Panc1 (cell line): ENCODE measurements at regions not wholly inside any gene's neighbourhood (a gene's known extent, or its start where the extent isn't known, plus 50 kb on each side); places are given as distances from the start of the nearest gene placed in this dataset.

Experiments
- ATAC-seq: fragments of 200-7000 bp; cut with Tn5 transposase; 2 replicates; pipeline ENCODE4 v1.9.1; 2020; ENCODE audit warnings: mild to moderate bottlenecking, moderate library complexity
- BruUV-seq: library from RNA; stranded (reverse); fragments of 400-500 nt; replicated peaks from 2 replicates; lab custom pipeline; 2021; lab: Mats Ljungman, UMichigan
- CTCF ChIA-PET: fragments of 300-600 bp; sonication (Branson Sonifier 250); formaldehyde crosslinking; loops from one replicate; lab custom pipeline; 2022; ENCODE audit warnings: antibody characterized with exemption; lab: Charles Lee
- POLR2A ChIA-PET: fragments of 300-600 bp; sonication (Branson Sonifier 250); formaldehyde crosslinking; loops from one replicate; lab custom pipeline; 2022; ENCODE audit warnings: antibody characterized with exemption; lab: Charles Lee
- DNase-seq: peaks from one replicate; pipeline ENCODE4 v3.0.0-alpha.2; 2010; ENCODE audit warnings: low read depth, low spot score
- H3K27ac ChIP-seq: 2 replicates; pipeline ENCODE4 v1.5.1; 2011; ENCODE audit warnings: mild to moderate bottlenecking, low read length, inconsistent platforms
- H3K27me3 ChIP-seq: fragments of 200-500 bp; sonication (Bioruptor generic); 2 replicates; pipeline ENCODE4 v1.6.0; 2014; ENCODE audit warnings: low read length, inconsistent platforms; ENCODE audit not compliant: control insufficient read depth, insufficient read depth
- H3K36me3 ChIP-seq: fragments of 200-500 bp; sonication (Bioruptor generic); 2 replicates; pipeline ENCODE4 v1.5.1; 2014; ENCODE audit warnings: inconsistent platforms, mild to moderate bottlenecking, low read length, moderate library complexity; ENCODE audit not compliant: control insufficient read depth, insufficient read depth
- H3K4me1 ChIP-seq: 2 replicates; pipeline ENCODE4 v1.5.1; 2011; ENCODE audit warnings: inconsistent platforms, mild to moderate bottlenecking, low read length, moderate library complexity; ENCODE audit not compliant: control insufficient read depth, insufficient read depth
- H3K4me3 ChIP-seq, 2 experiments: 2 replicates each; pipeline ENCODE4 v1.5.1; 2011 to 2012; ENCODE audit warnings: low read depth in 2 of 2, low read length in 2 of 2, mild to moderate bottlenecking in 2 of 2, inconsistent platforms in 1 of 2, moderate library complexity in 1 of 2
- H3K9me3 ChIP-seq: fragments of 200-500 bp; sonication (Bioruptor generic); 2 replicates; pipeline ENCODE4 v1.5.1; 2014; ENCODE audit warnings: low read depth, mild to moderate bottlenecking, inconsistent platforms, low read length, moderate library complexity; ENCODE audit not compliant: control insufficient read depth, insufficient read depth
- POLR2AphosphoS5 ChIP-seq: IDR thresholded peaks from 2 replicates; pipeline ENCODE4 v1.6.1; 2012; ENCODE audit warnings: mild to moderate bottlenecking, low read depth, low read length, moderate library complexity
- SIN3A ChIP-seq: IDR thresholded peaks from 2 replicates; pipeline ENCODE4 v1.6.1; 2012; ENCODE audit warnings: low read depth, mild to moderate bottlenecking, low read length, moderate library complexity, borderline replicate concordance; ENCODE audit not compliant: insufficient read depth
- TCF7L2 ChIP-seq: IDR thresholded peaks from 2 replicates; pipeline ENCODE4 v1.6.1; 2011; ENCODE audit warnings: mild to moderate bottlenecking, low read depth, low read length, inconsistent platforms
- in situ Hi-C: cut with HindIII; loops from 2 replicates; pipeline ENCODE4 v1.10.0; 2016; ENCODE audit warnings: low sequenced_read_pairs, low pct_unique_long_range_greater_than_20kb
- intact Hi-C: fragments of 100-400 bp; cut with micrococcal nuclease; formaldehyde crosslinking; loops from one replicate; pipeline ENCODE4 v1.10.0; 2022; ENCODE audit not compliant: unreplicated experiment
- TF ChIP-seq, protein P1 (sequence below): fragments of 450-650 bp; IDR thresholded peaks from 2 replicates; pipeline ENCODE4 v1.5.1; 2017; ENCODE audit warnings: mild to moderate bottlenecking
- TF ChIP-seq, protein P2 (sequence below), 2 experiments: IDR thresholded peaks; 2 replicates each; pipeline ENCODE4 v1.6.1; 2011 to 2012; ENCODE audit warnings: low read depth in 2 of 2, control low read depth in 1 of 2, low read length in 1 of 2, mild to moderate bottlenecking in 1 of 2, moderate library complexity in 1 of 2; ENCODE audit not compliant: insufficient read depth in 1 of 2

DNA sequence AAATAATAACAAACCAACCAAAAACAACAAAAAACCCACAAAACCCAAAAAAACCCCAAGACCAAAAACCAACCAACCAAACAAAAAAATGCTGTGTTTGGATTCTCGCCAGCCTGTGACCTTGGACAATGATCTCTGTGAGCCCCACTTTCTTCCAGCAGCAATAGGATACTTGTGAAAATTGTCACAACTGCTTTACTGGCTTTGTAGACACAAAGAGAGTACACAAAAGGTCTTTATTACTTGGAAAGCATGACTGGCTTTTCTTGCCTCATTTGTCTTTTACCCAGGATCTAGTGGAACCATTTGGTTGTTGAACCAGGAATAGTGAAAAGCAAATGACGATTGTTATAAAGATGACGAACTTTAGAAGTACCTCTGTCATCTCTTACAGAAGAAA, 256.6 kb downstream of the UTP18 start:
- DNase-seq (no peak), ATAC-seq (no peak)
- no TSS peak for BruUV-seq
- Histone ChIP-seq H3K27ac (no peak overlapping the region), H3K4me3 (no peak overlapping the region), H3K36me3 (no peaks in the 10 kb centered on the region), H3K27me3 (peaks cover 9% of the 10 kb centered on the region), H3K4me1 (no peaks in the 10 kb centered on the region), H3K9me3 (no peaks in the 10 kb centered on the region)
- TF ChIP-seq, protein P1, sequence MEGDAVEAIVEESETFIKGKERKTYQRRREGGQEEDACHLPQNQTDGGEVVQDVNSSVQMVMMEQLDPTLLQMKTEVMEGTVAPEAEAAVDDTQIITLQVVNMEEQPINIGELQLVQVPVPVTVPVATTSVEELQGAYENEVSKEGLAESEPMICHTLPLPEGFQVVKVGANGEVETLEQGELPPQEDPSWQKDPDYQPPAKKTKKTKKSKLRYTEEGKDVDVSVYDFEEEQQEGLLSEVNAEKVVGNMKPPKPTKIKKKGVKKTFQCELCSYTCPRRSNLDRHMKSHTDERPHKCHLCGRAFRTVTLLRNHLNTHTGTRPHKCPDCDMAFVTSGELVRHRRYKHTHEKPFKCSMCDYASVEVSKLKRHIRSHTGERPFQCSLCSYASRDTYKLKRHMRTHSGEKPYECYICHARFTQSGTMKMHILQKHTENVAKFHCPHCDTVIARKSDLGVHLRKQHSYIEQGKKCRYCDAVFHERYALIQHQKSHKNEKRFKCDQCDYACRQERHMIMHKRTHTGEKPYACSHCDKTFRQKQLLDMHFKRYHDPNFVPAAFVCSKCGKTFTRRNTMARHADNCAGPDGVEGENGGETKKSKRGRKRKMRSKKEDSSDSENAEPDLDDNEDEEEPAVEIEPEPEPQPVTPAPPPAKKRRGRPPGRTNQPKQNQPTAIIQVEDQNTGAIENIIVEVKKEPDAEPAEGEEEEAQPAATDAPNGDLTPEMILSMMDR = no peak
- TF ChIP-seq TCF7L2 (no peak), POLR2AphosphoS5 (no peak), SIN3A (no peak)
- TF ChIP-seq, protein P2, sequence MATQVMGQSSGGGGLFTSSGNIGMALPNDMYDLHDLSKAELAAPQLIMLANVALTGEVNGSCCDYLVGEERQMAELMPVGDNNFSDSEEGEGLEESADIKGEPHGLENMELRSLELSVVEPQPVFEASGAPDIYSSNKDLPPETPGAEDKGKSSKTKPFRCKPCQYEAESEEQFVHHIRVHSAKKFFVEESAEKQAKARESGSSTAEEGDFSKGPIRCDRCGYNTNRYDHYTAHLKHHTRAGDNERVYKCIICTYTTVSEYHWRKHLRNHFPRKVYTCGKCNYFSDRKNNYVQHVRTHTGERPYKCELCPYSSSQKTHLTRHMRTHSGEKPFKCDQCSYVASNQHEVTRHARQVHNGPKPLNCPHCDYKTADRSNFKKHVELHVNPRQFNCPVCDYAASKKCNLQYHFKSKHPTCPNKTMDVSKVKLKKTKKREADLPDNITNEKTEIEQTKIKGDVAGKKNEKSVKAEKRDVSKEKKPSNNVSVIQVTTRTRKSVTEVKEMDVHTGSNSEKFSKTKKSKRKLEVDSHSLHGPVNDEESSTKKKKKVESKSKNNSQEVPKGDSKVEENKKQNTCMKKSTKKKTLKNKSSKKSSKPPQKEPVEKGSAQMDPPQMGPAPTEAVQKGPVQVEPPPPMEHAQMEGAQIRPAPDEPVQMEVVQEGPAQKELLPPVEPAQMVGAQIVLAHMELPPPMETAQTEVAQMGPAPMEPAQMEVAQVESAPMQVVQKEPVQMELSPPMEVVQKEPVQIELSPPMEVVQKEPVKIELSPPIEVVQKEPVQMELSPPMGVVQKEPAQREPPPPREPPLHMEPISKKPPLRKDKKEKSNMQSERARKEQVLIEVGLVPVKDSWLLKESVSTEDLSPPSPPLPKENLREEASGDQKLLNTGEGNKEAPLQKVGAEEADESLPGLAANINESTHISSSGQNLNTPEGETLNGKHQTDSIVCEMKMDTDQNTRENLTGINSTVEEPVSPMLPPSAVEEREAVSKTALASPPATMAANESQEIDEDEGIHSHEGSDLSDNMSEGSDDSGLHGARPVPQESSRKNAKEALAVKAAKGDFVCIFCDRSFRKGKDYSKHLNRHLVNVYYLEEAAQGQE (IDR thresholded peaks at IDR 0.05; ENCODE audit: insufficient read depth in 1 of 2, low read depth in 2 of 2, low read length in 1 of 2) = no peak
- in situ Hi-C loops = no loop called here
- intact Hi-C loops = no loop called here
- POLR2A ChIA-PET = no interaction called here
- CTCF ChIA-PET = no interaction called here

DNA sequence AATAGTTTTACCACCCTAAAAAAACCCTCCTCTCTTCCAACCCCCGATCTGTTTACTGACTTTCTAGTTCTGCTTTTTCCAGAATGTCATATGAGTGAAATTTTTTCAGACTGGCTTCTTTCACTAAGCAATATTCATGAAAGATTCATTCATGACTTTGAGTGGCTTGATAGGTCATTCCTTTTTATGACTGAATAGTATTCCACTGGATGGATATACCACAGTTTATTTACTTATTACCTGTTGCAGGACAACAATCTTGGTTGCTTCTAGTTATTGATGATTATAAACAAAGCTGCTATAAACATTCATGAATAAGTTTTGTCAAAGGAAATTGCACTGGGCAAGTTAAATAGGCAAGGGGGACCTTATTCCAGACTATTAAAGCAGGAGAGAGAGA, 264.2 kb downstream of the UTP18 start:
- Histone ChIP-seq H3K36me3 (no peaks in the 10 kb centered on the region), H3K4me1 (no peaks in the 10 kb centered on the region), H3K27me3 (no peaks in the 10 kb centered on the region), H3K27ac (no peak overlapping the region), H3K9me3 (no peaks in the 10 kb centered on the region), H3K4me3 (no peak overlapping the region)
- in situ Hi-C loops (no loop called here), intact Hi-C loops (no loop called here)
- DNase-seq (no peak), ATAC-seq (no peak)
- ChIA-PET CTCF (no interaction called here), POLR2A (no interaction called here)
- TF ChIP-seq TCF7L2 (no peak), POLR2AphosphoS5 (no peak), SIN3A (no peak)
- TF ChIP-seq, protein P2 (IDR thresholded peaks at IDR 0.05; ENCODE audit: insufficient read depth in 1 of 2, low read depth in 2 of 2, low read length in 1 of 2) = no peak
- TF ChIP-seq, protein P1 = no peak
- BruUV-seq = no TSS peak
